ENCODE measurements at regions not wholly inside any gene's neighbourhood (a gene's known extent, or its start where the extent isn't known, plus 50 kb on each side); places are given as distances from the start of the nearest gene placed in this dataset.

GRCh38 chr20:40422656-40423055, 266.4 kb downstream of the MAFB start (continued):
- TF ChIP-seq CHD7 (IDR thresholded peaks at IDR 0.05; ENCODE audit: insufficient replicate concordance, low read length) (no peak), CBX5 (IDR thresholded peaks at IDR 0.05; ENCODE audit: low read depth, low read length) (no peak), POLR2A (IDR thresholded peaks at IDR 0.05; ENCODE audit: control extremely low read depth in 1 of 2, low read depth in 2 of 2, low read length in 2 of 2) (no peak)
- TF ChIP-seq, protein P1, sequence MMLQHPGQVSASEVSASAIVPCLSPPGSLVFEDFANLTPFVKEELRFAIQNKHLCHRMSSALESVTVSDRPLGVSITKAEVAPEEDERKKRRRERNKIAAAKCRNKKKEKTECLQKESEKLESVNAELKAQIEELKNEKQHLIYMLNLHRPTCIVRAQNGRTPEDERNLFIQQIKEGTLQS (IDR thresholded peaks at IDR 0.05; ENCODE audit: insufficient read depth, low read depth, low read length): no peak
